ENCODE measurements at regions not wholly inside any gene's neighbourhood (a gene's known extent, or its start where the extent isn't known, plus 50 kb on each side); places are given as distances from the start of the nearest gene placed in this dataset.
"Not testable (repeated sequence)": the region's sequence is repeated elsewhere in the genome, so short reads cannot be mapped to it uniquely, and the experiment has no call there.

DNA sequence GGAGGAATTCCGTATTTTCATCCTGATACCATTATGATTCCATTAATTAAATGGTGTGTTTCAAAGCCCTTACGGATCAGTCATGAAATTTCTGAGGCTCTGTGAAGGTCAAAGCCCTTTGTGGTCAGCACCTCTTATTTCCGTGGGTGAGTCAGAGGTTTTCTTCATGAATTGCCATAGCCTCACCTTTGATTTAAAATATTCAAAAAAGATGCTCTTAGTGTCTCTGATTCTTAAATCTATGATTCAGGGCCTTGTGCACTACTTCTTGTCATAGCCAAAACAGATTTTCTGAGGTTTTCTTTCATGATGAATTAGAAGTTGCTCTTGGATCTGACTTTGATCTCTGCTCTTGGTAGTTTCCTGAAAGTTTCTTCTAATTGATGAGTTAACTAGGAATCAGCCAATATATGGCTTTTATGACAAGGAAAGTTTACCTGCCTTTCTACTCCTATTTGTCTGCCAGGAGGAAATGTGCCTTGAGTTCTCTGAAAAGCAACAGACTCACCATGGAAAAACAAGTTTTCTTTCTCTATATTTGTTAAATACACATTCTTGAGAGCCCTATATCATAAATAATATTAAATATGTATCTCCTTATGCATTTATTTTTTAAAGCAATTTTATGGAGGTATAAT lies 613.0 kb downstream of the UTRN start:
- no peak for DNase-seq

GRCh38 chr6:144898741-144899140 lies 613.6 kb downstream of the UTRN start:
- DNase-seq = no peak

- no peak for DNase-seq
These were observed 614.0 kb downstream of the UTRN start for GRCh38 chr6:144899161-144899560.

GRCh38 chr6:144901412-144901811 lies 616.3 kb downstream of the UTRN start:
- no peak for DNase-seq

DNA sequence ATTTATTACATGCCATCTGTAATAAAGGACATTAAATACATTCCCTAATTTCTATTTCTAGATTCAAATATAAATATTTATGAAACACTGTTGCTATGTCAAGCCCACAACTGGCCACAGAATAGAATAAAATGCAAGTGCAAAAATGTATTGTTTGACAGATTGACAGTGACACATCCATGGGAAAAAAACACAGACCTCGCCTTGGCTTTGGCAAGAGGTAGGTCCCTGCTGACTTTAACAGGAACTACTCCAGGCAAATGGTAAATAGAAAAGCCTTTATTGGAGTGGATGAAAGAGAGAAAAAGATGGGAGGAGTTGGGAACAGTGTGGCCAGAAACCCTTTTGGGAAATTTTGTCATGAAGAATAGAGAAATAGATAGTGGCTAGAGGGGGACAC lies 622.9 kb downstream of the UTRN start:
- no peak for DNase-seq

DNA sequence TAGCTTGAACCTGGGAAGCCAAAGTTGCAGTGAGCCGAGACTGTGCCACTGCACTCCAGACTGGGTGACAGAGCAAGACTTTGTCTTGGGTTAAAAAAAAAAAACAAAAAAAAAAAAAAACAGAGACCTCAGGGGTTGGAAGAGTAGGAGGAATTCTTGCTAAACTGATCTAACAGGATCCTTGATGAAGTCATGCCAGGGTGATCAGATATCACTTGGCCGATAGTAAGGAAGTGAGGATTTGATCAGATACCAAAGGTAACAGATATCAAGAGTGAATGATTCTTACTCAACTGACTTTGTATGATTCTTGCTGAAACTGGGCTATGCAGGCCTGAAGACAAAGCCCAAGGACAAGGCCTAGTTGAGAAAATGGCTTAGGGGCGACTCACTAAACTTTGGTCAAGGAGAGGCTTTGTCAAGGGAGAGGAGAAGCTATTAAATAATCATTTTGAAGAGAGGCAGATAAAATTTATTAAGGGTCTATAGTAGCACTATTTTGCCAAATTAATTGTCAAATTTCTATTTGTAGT lies 624.7 kb downstream of the UTRN start:
- DNase-seq = no peak

GRCh38 chr6:144911322-144911721 lies 626.2 kb downstream of the UTRN start:
- DNase-seq = no peak

DNA sequence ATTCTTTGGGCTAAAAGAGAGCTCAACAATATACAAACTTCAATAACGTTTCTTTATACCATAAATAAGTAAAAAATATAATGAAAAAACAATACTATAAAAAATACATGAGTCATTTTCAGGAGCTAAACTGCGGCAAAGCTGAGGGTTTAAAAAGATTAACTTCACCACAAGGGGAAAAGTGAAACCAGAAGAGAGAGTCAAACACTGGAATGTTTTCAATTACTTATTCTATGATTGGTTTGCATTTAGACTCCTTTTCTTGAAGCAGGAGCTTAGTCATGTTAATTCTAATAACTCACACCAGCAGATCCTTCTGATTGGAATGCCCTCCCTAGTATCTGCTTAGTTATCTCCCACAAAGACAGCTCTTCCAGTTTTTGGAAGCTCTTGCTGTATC lies 627.3 kb downstream of the UTRN start:
- no peak for DNase-seq

DNA sequence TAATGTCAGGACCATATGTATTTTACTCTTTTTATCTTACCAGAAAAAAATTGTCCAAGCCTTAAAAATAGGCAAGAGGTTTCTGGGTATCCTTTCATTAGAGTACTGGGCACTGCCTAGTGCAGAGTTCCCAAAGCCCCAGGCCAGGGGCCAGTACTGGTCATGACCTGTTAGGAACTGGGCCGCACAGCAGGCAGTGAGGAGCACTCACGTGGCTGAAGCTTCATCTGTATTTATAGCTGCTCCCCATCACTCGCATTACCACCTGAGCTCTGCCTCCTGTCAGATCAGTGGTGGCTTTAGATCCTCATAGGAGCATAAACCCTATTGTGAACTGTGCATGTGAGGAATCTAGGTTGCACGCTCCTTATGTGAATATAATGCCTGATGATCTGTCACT lies 632.9 kb downstream of the UTRN start:
- DNase-seq = no peak

DNA sequence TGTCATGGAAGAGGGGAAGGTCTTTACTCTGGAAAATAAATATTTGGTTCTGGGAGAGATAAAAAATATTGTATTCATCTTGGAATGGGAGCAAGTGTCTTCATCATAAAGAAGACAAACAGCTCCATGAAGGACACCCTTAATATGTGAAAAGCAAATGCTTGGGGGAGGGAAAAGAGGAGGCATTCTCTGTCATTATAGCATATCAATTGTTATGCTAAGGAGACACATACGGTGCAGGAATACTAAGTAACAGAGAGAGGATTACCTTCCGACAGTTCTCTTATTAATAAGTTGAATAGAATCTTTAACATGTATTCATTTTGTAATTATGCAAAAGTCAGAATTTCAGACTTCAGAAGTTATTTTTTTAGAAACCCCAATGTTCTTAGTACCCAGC lies 634.4 kb downstream of the UTRN start:
- DNase-seq = no peak

DNA sequence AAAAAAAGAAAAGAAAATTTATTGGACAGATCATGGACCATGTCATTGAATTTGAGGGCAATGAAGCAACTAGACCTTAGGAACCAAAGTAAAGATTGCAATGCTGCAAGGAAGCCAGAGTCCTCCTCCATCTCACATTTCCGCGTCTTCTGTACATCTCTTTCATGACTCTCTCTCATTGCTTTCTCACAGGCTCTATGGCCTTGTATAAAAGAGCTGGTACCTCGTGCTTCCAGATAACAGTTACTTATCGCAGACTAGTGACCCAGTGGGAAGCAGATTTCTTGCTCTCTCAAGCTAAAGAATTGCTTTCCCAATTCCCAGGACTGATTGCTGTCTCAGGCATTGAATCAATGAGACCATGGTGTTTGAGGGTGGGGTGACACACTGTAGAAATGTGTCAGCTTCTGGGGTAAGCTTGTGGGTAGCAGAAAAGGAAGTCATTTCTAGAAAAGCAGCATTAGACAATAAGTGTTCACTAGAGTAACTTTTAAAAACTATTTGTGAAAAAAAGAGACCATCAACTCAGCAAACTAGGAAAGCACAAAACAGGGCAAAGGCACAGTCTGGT lies 635.3 kb downstream of the UTRN start:
- DNase-seq = no peak

GRCh38 chr6:144921206-144921975 lies 636.3 kb downstream of the UTRN start:
- no peak for DNase-seq

- no peak for DNase-seq
These were observed 637.1 kb downstream of the UTRN start for GRCh38 chr6:144922120-144922722.

DNA sequence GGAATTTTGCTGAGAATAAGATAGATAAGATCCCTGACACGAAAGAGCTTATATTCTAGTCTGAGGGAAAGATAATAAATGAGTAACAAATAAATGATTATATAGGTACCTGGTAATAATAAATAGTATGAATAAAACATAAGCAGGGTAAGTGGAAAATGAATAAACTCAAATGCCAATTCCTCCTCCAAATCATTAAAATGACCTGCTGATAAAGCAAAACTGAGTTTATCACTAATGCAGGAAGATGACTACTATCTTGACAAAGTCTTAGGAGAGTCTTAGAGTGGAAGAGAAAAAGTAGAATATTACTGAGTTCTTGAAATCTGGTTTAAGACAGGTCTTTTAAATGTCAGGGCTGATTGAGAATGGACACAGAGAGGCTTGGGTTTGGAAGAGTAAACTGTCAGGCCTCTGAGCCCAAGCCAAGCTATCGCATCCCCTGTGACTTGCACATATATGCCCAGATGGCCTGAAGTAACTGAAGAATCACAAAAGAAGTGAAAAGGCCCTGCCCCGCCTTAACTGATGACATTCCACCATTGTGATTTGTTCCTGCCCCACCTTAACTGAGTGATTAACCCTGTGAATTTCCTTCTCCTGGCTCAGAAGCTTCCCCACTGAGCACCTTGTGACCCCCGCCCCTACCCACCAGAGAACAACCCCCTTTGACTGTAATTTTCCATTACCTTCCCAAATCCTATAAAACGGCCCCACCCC lies 637.8 kb downstream of the UTRN start:
- not testable (repeated sequence) for DNase-seq

GRCh38 chr6:144923491-144923787 lies 638.3 kb downstream of the UTRN start:
- not testable (repeated sequence) for DNase-seq

GRCh38 chr6:144928847-144929246 lies 643.7 kb downstream of the UTRN start:
- no peak for DNase-seq

GRCh38 chr6:144929262-144929661 lies 644.1 kb downstream of the UTRN start:
- no peak for DNase-seq

DNA sequence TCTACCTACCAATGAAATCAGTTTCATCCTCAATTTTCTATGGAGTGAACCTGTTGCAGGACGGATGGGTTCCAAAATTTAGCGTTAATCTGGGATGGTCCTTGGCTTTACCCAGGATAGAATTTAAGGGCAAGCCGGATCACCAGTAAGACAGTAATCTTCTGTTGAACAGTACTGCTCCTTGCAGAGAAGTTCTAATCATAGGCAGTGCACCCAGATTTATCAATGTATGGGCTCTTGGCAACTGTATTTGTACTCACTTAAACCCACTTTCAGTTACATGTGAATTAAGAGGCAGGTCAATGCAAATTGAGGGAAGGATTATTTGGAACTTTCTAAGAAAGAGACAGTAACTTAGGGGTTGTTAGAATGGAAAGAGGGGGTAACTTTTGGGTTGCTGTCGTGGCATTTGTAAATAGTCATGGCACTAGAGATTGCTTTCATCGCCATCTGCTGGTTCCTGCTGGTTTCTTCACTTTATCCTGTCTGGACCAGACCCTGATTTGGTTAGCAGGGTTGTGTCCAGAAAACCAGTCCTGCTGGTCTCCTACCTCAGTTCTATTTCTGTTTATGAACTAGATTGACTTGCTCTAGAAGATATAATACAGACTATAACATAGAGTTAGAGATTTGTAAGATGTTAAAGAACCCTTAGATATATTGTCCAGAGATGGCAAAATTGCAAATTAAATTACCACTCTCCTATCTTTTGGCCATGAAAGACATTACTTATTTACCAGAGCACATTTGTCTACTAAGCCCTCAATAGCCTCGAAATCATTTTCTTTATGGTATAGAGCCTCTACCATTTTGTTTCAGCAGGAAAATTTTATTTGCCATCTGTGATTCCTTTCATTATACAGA lies 646.3 kb downstream of the UTRN start:
- DNase-seq = no peak

DNA sequence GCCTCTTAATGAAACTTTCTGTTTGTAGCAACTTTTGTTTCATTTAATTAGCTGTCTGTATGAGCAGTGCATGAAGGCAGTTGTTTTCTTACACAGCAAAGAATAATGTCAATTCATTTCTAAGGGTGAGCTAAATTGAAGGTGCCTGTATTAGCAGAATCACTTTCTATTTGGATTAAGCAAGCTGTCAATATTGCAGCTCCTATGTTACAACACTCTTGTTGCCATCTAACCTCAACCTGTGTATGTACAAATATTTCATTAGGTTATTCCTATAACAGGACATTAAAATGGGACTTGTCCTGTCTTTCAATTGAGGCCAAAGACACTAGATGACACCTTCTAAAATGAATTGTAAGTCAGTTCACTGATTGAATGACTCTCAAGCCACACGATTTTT lies 647.5 kb downstream of the UTRN start:
- no peak for DNase-seq

- DNase-seq = no peak
These were observed 650.0 kb downstream of the UTRN start for GRCh38 chr6:144935181-144935580.

GRCh38 chr6:144935661-144936060 lies 650.5 kb downstream of the UTRN start:
- DNase-seq = no peak

DNA sequence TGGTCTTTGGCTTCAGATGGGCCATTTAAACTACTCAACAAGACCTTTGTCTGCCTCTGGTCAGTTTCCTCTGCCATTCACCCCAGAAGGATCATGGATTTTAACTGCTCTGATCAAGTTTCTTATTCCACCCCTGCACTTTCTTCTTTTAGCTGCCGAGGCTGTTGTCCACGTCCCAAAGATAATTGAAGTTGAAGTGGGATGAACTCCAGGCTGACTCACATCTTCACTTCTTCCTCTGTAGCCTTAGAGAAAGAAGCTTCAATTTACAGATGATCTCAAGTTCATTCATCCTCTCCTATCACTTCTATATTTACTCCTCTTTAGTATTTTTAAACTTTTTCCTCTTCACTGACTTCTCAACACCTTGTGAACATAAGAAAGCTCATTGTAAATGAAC lies 651.6 kb downstream of the UTRN start:
- no peak for DNase-seq

All from activated T-cell treated with anti-CD3 and anti-CD28 coated beads, Interleukin-2, amount 50 U/mL, for 1 hour (primary cell).